Endothelial cell of umbilical vein (primary cell): ENCODE measurements at regions not wholly inside any gene's neighbourhood (a gene's known extent, or its start where the extent isn't known, plus 50 kb on each side); places are given as distances from the start of the nearest gene placed in this dataset.

ENCODE experiments used
- BruUV-seq: library from RNA; stranded (reverse); fragments of 400-500 nt; replicated peaks from 2 replicates; lab custom pipeline; 2021; lab: Mats Ljungman, UMichigan
- CTCF ChIA-PET: fragments of 300-600, 350-600 bp; sonication (Branson Sonifier 250); formaldehyde crosslinking; loops from one replicate; lab custom pipeline; 2021; ENCODE audit warnings: antibody characterized with exemption, inconsistent platforms; lab: Charles Lee
- POLR2A ChIA-PET: fragments of 300-600, 350-600 bp; sonication (Branson Sonifier 250); formaldehyde crosslinking; loops from one replicate; lab custom pipeline; 2021; ENCODE audit warnings: antibody characterized with exemption, inconsistent platforms; lab: Charles Lee
- DNase-seq: peaks from one replicate; pipeline ENCODE4 v3.0.0-alpha.2; 2011; ENCODE audit warnings: low read depth, low spot score
- FAIRE-seq: peaks from 2 replicates; lab custom pipeline; 2011; peaks lifted over from hg19 to GRCh38; lab: Jason Lieb, UNC
- H2AFZ ChIP-seq: 2 replicates; pipeline ENCODE4 v1.6.0; 2012; ENCODE audit warnings: low read depth, low read length, control low read depth, inconsistent platforms
- H3K27ac ChIP-seq: 2 replicates; pipeline ENCODE4 v1.5.1; 2011; ENCODE audit warnings: low read depth, mild to moderate bottlenecking, control low read depth, low read length, moderate library complexity; ENCODE audit not compliant: insufficient read depth
- H3K27me3 ChIP-seq, 2 experiments: 2 replicates each; pipeline versions ENCODE4 v1.6.0 to v1.6.1; 2011; ENCODE audit warnings: low read length in 2 of 2, mixed read lengths in 1 of 2; ENCODE audit not compliant: control insufficient read depth in 2 of 2, insufficient read depth in 2 of 2
- H3K36me3 ChIP-seq, 2 experiments: 2 replicates in 1 of 2; 3 replicates in 1 of 2; pipeline ENCODE4 v1.5.1; 2011; ENCODE audit warnings: low read length in 2 of 2, mild to moderate bottlenecking in 1 of 2, moderate library complexity in 1 of 2; ENCODE audit not compliant: control insufficient read depth in 2 of 2, insufficient read depth in 2 of 2; ENCODE audit errors: extremely low read depth in 1 of 2
- H3K4me1 ChIP-seq: 3 replicates; pipeline ENCODE4 v1.5.1; 2011; ENCODE audit warnings: mild to moderate bottlenecking, low read length; ENCODE audit not compliant: control insufficient read depth, insufficient read depth; ENCODE audit errors: extremely low read depth
- H3K4me2 ChIP-seq: 2 replicates; pipeline ENCODE4 v1.6.1; 2011; ENCODE audit warnings: low read length, control low read depth, mixed read lengths; ENCODE audit not compliant: insufficient read depth
- H3K4me3 ChIP-seq, 3 experiments: fragments of 200-600 bp in 1 of 3; sonication (generic), shearing (Covaris generic) in 1 of 3; replicated peaks in 1 of 3; 2 replicates each; pipeline ENCODE4 v1.5.1; 2011 to 2016; ENCODE audit warnings: control low read depth in 3 of 3, low read length in 3 of 3, mild to moderate bottlenecking in 2 of 3, inconsistent platforms in 1 of 3, low read depth in 1 of 3, moderate library complexity in 1 of 3; ENCODE audit not compliant: insufficient read depth in 1 of 3
- H3K79me2 ChIP-seq: 2 replicates; pipeline ENCODE4 v1.6.0; 2012; ENCODE audit warnings: low read length, inconsistent platforms; ENCODE audit not compliant: control insufficient read depth, insufficient read depth
- H3K9ac ChIP-seq: replicated peaks from 2 replicates; pipeline ENCODE3; 2011; ENCODE audit warnings: low read length, control low read depth; ENCODE audit not compliant: insufficient read depth; ENCODE audit errors: extremely low read depth
- H3K9me1 ChIP-seq: replicated peaks from 3 replicates; pipeline ENCODE4 v1.6.0; 2011; ENCODE audit warnings: mild to moderate bottlenecking, low read length; ENCODE audit not compliant: control insufficient read depth, insufficient read depth; ENCODE audit errors: extremely low read depth
- H3K9me3 ChIP-seq: replicated peaks from 2 replicates; pipeline ENCODE4 v1.5.1; 2012; ENCODE audit warnings: low read length, inconsistent platforms; ENCODE audit not compliant: control insufficient read depth, insufficient read depth
- H4K20me1 ChIP-seq: replicated peaks from 2 replicates; pipeline ENCODE3; 2011; ENCODE audit warnings: mild to moderate bottlenecking, low read length; ENCODE audit not compliant: control insufficient read depth, insufficient read depth; ENCODE audit errors: extremely low read depth
- EZH2 ChIP-seq: IDR thresholded peaks from 2 replicates; pipeline ENCODE4 v1.6.1; 2012; ENCODE audit warnings: borderline replicate concordance, low read depth, mild to moderate bottlenecking, moderate library complexity, low read length, inconsistent platforms; ENCODE audit not compliant: severe bottlenecking
- FOS ChIP-seq: IDR thresholded peaks from 2 replicates; pipeline ENCODE4 v1.6.1; 2011; ENCODE audit warnings: mild to moderate bottlenecking, low read length, moderate library complexity, borderline replicate concordance; ENCODE audit not compliant: insufficient read depth
- GATA2 ChIP-seq: IDR thresholded peaks from 2 replicates; pipeline ENCODE4 v1.7.0; 2011; ENCODE audit warnings: low read depth, mild to moderate bottlenecking, moderate library complexity, mixed read lengths, low read length; ENCODE audit not compliant: insufficient read length, insufficient read depth
- JUN ChIP-seq: IDR thresholded peaks from 2 replicates; pipeline ENCODE4 v1.6.1; 2011; ENCODE audit warnings: borderline replicate concordance, low read depth; ENCODE audit not compliant: insufficient read length, insufficient read depth
- MYC ChIP-seq: IDR thresholded peaks from one replicate; pipeline ENCODE4 v1.6.1; 2011; ENCODE audit warnings: mild to moderate bottlenecking, low read depth, low read length
- POLR2A ChIP-seq: IDR thresholded peaks from 2 replicates; pipeline ENCODE4 v1.6.1; 2012; ENCODE audit warnings: low read depth, mild to moderate bottlenecking, control low read depth, low read length
- POLR2AphosphoS5 ChIP-seq: IDR thresholded peaks from 2 replicates; pipeline ENCODE4 v1.6.1; 2012; ENCODE audit warnings: low read depth, mild to moderate bottlenecking, control low read depth, low read length, moderate library complexity; ENCODE audit not compliant: insufficient read depth
- dilution Hi-C: fragments of 300-500 bp; cut with MboI; formaldehyde crosslinking; loops from one replicate; pipeline ENCODE4 v1.15.0; 2019; ENCODE audit warnings: low sequenced_read_pairs; ENCODE audit not compliant: extremely low pct_ligation_motif_present
- intact Hi-C: fragments of 100-400 bp; cut with micrococcal nuclease; formaldehyde crosslinking; loops from one replicate; pipeline ENCODE4 v1.10.0; 2022
- TF ChIP-seq, protein P1 (sequence below), 2 donors: IDR thresholded peaks; 1 replicate in 1 of 2; 2 replicates in 1 of 2; pipeline ENCODE4 v1.5.1; 2011; ENCODE audit warnings: low read length in 2 of 2, mild to moderate bottlenecking in 2 of 2, moderate library complexity in 2 of 2, control low read depth in 1 of 2, inconsistent platforms in 1 of 2, low read depth in 1 of 2; ENCODE audit not compliant: insufficient read depth in 1 of 2; ENCODE audit errors: extremely low read depth in 1 of 2
- TF ChIP-seq, protein P2 (sequence below): IDR thresholded peaks from 2 replicates; pipeline ENCODE4 v1.6.1; 2011; ENCODE audit not compliant: insufficient read depth, insufficient read length

DNA sequence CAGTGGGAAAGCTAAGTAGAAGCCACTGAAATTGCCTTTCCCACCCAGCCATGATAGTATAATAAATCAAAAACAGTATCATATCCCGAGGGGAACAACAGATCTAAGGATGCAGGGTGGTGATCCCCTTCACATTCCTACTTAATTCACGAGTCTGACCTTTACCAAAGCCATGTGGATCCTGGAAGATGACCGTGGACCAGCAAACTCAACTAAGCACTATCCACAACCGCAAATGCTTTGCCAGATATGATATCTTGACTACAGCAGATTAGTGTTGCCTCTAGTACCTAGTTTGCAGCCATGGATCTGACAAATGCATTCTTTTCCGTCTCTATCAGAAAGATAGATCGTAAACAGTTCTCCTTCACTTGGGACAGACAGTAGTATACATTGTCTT, 67.3 kb upstream of the IL6 start:
- Histone ChIP-seq H3K27me3 (no peaks in the 10 kb centered on the region), H2AFZ (no peak overlapping the region), H3K27ac (no peak overlapping the region), H4K20me1 (no peaks in the 10 kb centered on the region), H3K36me3 (no peaks in the 10 kb centered on the region), H3K4me1 (peaks cover 21% of the 10 kb centered on the region), H3K4me3 (no peak overlapping the region), H3K4me2 (no peak overlapping the region), H3K9me1 (no peaks in the 10 kb centered on the region), H3K9me3 (no peaks in the 10 kb centered on the region), H3K79me2 (no peaks in the 10 kb centered on the region), H3K9ac (no peak overlapping the region)
- intact Hi-C loops, result loop anchor here (10.0 kb wide), 2 partner anchors 195 to 215 kb away; no protein-coding TSS in a partner anchor
- ChIA-PET POLR2A (no interaction called here), CTCF (no interaction called here)
- no peak for DNase-seq
- no peak for FAIRE-seq
- dilution Hi-C loops, result no loop called here
- TF ChIP-seq, protein P1, sequence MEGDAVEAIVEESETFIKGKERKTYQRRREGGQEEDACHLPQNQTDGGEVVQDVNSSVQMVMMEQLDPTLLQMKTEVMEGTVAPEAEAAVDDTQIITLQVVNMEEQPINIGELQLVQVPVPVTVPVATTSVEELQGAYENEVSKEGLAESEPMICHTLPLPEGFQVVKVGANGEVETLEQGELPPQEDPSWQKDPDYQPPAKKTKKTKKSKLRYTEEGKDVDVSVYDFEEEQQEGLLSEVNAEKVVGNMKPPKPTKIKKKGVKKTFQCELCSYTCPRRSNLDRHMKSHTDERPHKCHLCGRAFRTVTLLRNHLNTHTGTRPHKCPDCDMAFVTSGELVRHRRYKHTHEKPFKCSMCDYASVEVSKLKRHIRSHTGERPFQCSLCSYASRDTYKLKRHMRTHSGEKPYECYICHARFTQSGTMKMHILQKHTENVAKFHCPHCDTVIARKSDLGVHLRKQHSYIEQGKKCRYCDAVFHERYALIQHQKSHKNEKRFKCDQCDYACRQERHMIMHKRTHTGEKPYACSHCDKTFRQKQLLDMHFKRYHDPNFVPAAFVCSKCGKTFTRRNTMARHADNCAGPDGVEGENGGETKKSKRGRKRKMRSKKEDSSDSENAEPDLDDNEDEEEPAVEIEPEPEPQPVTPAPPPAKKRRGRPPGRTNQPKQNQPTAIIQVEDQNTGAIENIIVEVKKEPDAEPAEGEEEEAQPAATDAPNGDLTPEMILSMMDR (IDR thresholded peaks at IDR 0.05; ENCODE audit: extremely low read depth in 1 of 2, insufficient read depth in 1 of 2, low read depth in 1 of 2, low read length in 2 of 2), result no peak
- TF ChIP-seq POLR2AphosphoS5, result no peak
- no peak for TF ChIP-seq JUN
- TF ChIP-seq POLR2A, result no peak
- no peak for TF ChIP-seq MYC
- TF ChIP-seq, protein P2, sequence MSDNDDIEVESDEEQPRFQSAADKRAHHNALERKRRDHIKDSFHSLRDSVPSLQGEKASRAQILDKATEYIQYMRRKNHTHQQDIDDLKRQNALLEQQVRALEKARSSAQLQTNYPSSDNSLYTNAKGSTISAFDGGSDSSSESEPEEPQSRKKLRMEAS, result no peak
- TF ChIP-seq FOS, result no peak
- no peak for TF ChIP-seq EZH2
- TF ChIP-seq GATA2, result no peak
- no TSS peak for BruUV-seq
